Neural cell (in vitro differentiated cells): ENCODE measurements at regions not wholly inside any gene's neighbourhood (a gene's known extent, or its start where the extent isn't known, plus 50 kb on each side); places are given as distances from the start of the nearest gene placed in this dataset.

Source experiments
- H2AFZ ChIP-seq: fragments of 200-600, 300-800 bp; sonication (generic), shearing (Covaris generic); 2 replicates; pipeline ENCODE4 v1.6.0; 2014; ENCODE audit warnings: low read depth, mild to moderate bottlenecking, antibody characterized with exemption, low read length, moderate library complexity
- H3F3A ChIP-seq: fragments of 200-600 bp; shearing (Covaris generic); 2 replicates; pipeline ENCODE4 v1.6.1; 2016; ENCODE audit warnings: mild to moderate bottlenecking, moderate library complexity, mixed read lengths, antibody characterized with exemption, low read length; ENCODE audit not compliant: insufficient read depth, poor library complexity, severe bottlenecking
- H3K27ac ChIP-seq: fragments of 200-600, 300-800 bp; sonication (generic), shearing (Covaris generic); 2 replicates; pipeline ENCODE4 v1.5.1; 2014; ENCODE audit warnings: mild to moderate bottlenecking, low read length, moderate library complexity
- H3K27me3 ChIP-seq: fragments of 300-800, 200-600 bp; sonication (generic), shearing (Covaris generic); 2 replicates; pipeline ENCODE4 v1.6.0; 2014; ENCODE audit warnings: mild to moderate bottlenecking, low read depth, low read length, moderate library complexity; ENCODE audit not compliant: insufficient read depth
- H3K36me3 ChIP-seq: fragments of 300-800, 200-600 bp; sonication (generic), shearing (Covaris generic); 2 replicates; pipeline ENCODE4 v1.5.1; 2014; ENCODE audit warnings: mild to moderate bottlenecking, antibody characterized with exemption, low read length, moderate library complexity; ENCODE audit not compliant: insufficient read depth
- H3K4me2 ChIP-seq: fragments of 300-800, 200-600 bp; sonication (generic), shearing (Covaris generic); 2 replicates; pipeline ENCODE4 v1.6.0; 2014; ENCODE audit warnings: mild to moderate bottlenecking, low read length
- H3K4me3 ChIP-seq: fragments of 300-800, 200-600 bp; sonication (generic), shearing (Covaris generic); 2 replicates; pipeline ENCODE4 v1.5.1; 2014; ENCODE audit warnings: mild to moderate bottlenecking, low read length, moderate library complexity
- H3K79me2 ChIP-seq: fragments of 200-600 bp; shearing (Covaris generic); replicated peaks from 2 replicates; pipeline ENCODE4 v1.6.0; 2014; ENCODE audit warnings: mild to moderate bottlenecking, low read length, moderate library complexity; ENCODE audit not compliant: insufficient read depth
- H3K9ac ChIP-seq: fragments of 300-800, 200-600 bp; sonication (generic), shearing (Covaris generic); 2 replicates; pipeline ENCODE4 v1.6.1; 2016; ENCODE audit warnings: mild to moderate bottlenecking, low read length, mixed read lengths
- H3K9me2 ChIP-seq: fragments of 200-600 bp; shearing (Covaris generic); 2 replicates; pipeline ENCODE4 v1.6.1; 2016; ENCODE audit warnings: mild to moderate bottlenecking, low read length, mixed read lengths; ENCODE audit not compliant: insufficient read depth
- H3K9me3 ChIP-seq: fragments of 200-600, 300-800 bp; sonication (generic), shearing (Covaris generic); 2 replicates; pipeline ENCODE4 v1.6.1; 2016; ENCODE audit warnings: mild to moderate bottlenecking, mixed run types, low read length, moderate library complexity, mixed read lengths
- H4K20me1 ChIP-seq: fragments of 200-600 bp; shearing (Covaris generic); 2 replicates; pipeline ENCODE4 v1.6.1; 2016; ENCODE audit warnings: mild to moderate bottlenecking, mixed run types; ENCODE audit not compliant: insufficient read depth
- CTCF ChIP-seq: fragments of 450-650 bp; IDR thresholded peaks from 2 replicates; pipeline ENCODE4 v1.5.1; 2014; ENCODE audit warnings: antibody characterized with exemption, mild to moderate bottlenecking, moderate library complexity; ENCODE audit not compliant: poor library complexity, severe bottlenecking
- EP300 ChIP-seq: fragments of 450-650 bp; conservative IDR thresholded peaks from 2 replicates; pipeline ENCODE4 v1.6.1; 2014; ENCODE audit warnings: antibody characterized with exemption, mild to moderate bottlenecking, moderate library complexity; ENCODE audit not compliant: poor library complexity, severe bottlenecking
- EZH2 ChIP-seq: fragments of 200-600, 300-800 bp; shearing (Covaris generic), sonication (generic); IDR thresholded peaks from 2 replicates; pipeline ENCODE4 v1.6.1; 2014; ENCODE audit warnings: antibody characterized with exemption, low read length, borderline replicate concordance, mild to moderate bottlenecking; ENCODE audit not compliant: insufficient read depth, poor library complexity, severe bottlenecking
- MXI1 ChIP-seq: fragments of 450-650 bp; conservative IDR thresholded peaks from 2 replicates; pipeline ENCODE4 v1.6.1; 2014; ENCODE audit warnings: antibody characterized with exemption, mild to moderate bottlenecking; ENCODE audit not compliant: poor library complexity, severe bottlenecking
- POLR2AphosphoS5 ChIP-seq: IDR thresholded peaks from 2 replicates; pipeline ENCODE4 v1.6.1; 2012
- RAD21 ChIP-seq: fragments of 450-650 bp; conservative IDR thresholded peaks from 2 replicates; pipeline ENCODE4 v1.6.1; 2014; ENCODE audit warnings: antibody characterized with exemption, mild to moderate bottlenecking, moderate library complexity
- REST ChIP-seq: IDR thresholded peaks from 2 replicates; pipeline ENCODE4 v1.6.1; 2012; ENCODE audit warnings: borderline replicate concordance
- SMC3 ChIP-seq: fragments of 450-650 bp; conservative IDR thresholded peaks from 2 replicates; pipeline ENCODE4 v1.6.1; 2014; ENCODE audit warnings: antibody characterized with exemption, mild to moderate bottlenecking, moderate library complexity; ENCODE audit not compliant: poor library complexity
- TAF1 ChIP-seq: IDR thresholded peaks from 2 replicates; pipeline ENCODE4 v1.6.1; 2012; ENCODE audit warnings: low read depth

GRCh38 chr6:105994591-105995390 lies 91.3 kb upstream of the PRDM1 start:
- Histone ChIP-seq H3F3A (no peaks in the 10 kb centered on the region), H3K4me2 (no peak overlapping the region), H3K36me3 (no peaks in the 10 kb centered on the region), H3K27me3 (peaks cover 88% of the 10 kb centered on the region), H3K9me3 (no peaks in the 10 kb centered on the region), H2AFZ (no peak overlapping the region), H3K9ac (peak overlapping the region; percentile 2), H3K9me2 (no peaks in the 10 kb centered on the region), H3K4me3 (peak overlapping the region; percentile 59), H4K20me1 (no peaks in the 10 kb centered on the region), H3K27ac (no peak overlapping the region), H3K79me2 (no peaks in the 10 kb centered on the region)
- TF ChIP-seq EZH2 (peak; percentile 75), SMC3 (no peak), POLR2AphosphoS5 (peak; percentile 56), MXI1 (no peak)

- peaks cover 94% of the 10 kb centered on the region for H3K27me3 ChIP-seq
- H3K27ac ChIP-seq = no peak overlapping the region
- no peak for TF ChIP-seq EP300
- no peak for TF ChIP-seq RAD21
- TF ChIP-seq EZH2 = no peak
- TF ChIP-seq TAF1 = no peak
- TF ChIP-seq REST = no peak
- no peak for TF ChIP-seq MXI1
- TF ChIP-seq SMC3 = no peak
- TF ChIP-seq POLR2AphosphoS5 = no peak
- TF ChIP-seq CTCF = no peak
- no peaks in the 10 kb centered on the region for H3K9me2 ChIP-seq
- no peak overlapping the region for H2AFZ ChIP-seq
- H3K36me3 ChIP-seq = no peaks in the 10 kb centered on the region
- peak overlapping the region; percentile 59 for H3K4me3 ChIP-seq
- no peaks in the 10 kb centered on the region for H3K79me2 ChIP-seq
- no peak overlapping the region for H3K9ac ChIP-seq
- H3F3A ChIP-seq = no peaks in the 10 kb centered on the region
- H4K20me1 ChIP-seq = no peaks in the 10 kb centered on the region
- no peaks in the 10 kb centered on the region for H3K9me3 ChIP-seq
- no peak overlapping the region for H3K4me2 ChIP-seq
These were observed 92.0 kb upstream of the PRDM1 start for GRCh38 chr6:105994118-105994590.
